ENCODE measurements at regions not wholly inside any gene's neighbourhood (a gene's known extent, or its start where the extent isn't known, plus 50 kb on each side); places are given as distances from the start of the nearest gene placed in this dataset.
A peak's percentile ranks its signal among the peaks of the same experiment; 100 is the strongest.

GRCh38 chr4:120977435-120977997 lies 55.0 kb upstream of the PRDM5 start:
- TF ChIP-seq, protein P1, sequence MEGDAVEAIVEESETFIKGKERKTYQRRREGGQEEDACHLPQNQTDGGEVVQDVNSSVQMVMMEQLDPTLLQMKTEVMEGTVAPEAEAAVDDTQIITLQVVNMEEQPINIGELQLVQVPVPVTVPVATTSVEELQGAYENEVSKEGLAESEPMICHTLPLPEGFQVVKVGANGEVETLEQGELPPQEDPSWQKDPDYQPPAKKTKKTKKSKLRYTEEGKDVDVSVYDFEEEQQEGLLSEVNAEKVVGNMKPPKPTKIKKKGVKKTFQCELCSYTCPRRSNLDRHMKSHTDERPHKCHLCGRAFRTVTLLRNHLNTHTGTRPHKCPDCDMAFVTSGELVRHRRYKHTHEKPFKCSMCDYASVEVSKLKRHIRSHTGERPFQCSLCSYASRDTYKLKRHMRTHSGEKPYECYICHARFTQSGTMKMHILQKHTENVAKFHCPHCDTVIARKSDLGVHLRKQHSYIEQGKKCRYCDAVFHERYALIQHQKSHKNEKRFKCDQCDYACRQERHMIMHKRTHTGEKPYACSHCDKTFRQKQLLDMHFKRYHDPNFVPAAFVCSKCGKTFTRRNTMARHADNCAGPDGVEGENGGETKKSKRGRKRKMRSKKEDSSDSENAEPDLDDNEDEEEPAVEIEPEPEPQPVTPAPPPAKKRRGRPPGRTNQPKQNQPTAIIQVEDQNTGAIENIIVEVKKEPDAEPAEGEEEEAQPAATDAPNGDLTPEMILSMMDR (conservative IDR thresholded peaks at IDR 0.05): peak; percentile 53
- no peak overlapping the region for H3K27ac ChIP-seq

GRCh38 chr4:120973207-120973606 lies 50.7 kb upstream of the PRDM5 start:
- no peak overlapping the region for H3K27ac ChIP-seq
- TF ChIP-seq, protein P1 (conservative IDR thresholded peaks at IDR 0.05): no peak
